HepG2 (cell line): ENCODE measurements at regions not wholly inside any gene's neighbourhood (a gene's known extent, or its start where the extent isn't known, plus 50 kb on each side); places are given as distances from the start of the nearest gene placed in this dataset.

Experiments used
- ATAC-seq: fragments of 200-7000 bp; cut with Tn5 transposase; 3 replicates; pipeline ENCODE4 v1.9.1; 2020; ENCODE audit warnings: mild to moderate bottlenecking, moderate library complexity
- BruUV-seq: library from RNA; stranded (reverse); fragments of 400-500 nt; replicated peaks from 2 replicates; lab custom pipeline; 2021; lab: Mats Ljungman, UMichigan
- CTCF ChIA-PET: fragments of 300-600 bp; formaldehyde crosslinking; extraction: SDS; loops from one replicate; lab custom pipeline; 2021; ENCODE audit warnings: low total read pairs, inconsistent platforms, low intra/inter-chr PET ratio; lab: Yijun Ruan, JAX
- POLR2A ChIA-PET: fragments of 350-600 bp; sonication (Branson Sonifier 250); formaldehyde crosslinking; loops from one replicate; lab custom pipeline; 2020; ENCODE audit warnings: antibody characterized with exemption, inconsistent platforms; lab: Yijun Ruan, JAX
- DNase-seq: peaks from one replicate; pipeline ENCODE4 v3.0.0-alpha.2; 2015; ENCODE audit warnings: low spot score
- FAIRE-seq: peaks from 3 replicates; lab custom pipeline; 2011; peaks lifted over from hg19 to GRCh38; lab: Jason Lieb, UNC
- H2AFZ ChIP-seq: one replicate; pipeline ENCODE4 v1.6.1; 2011; ENCODE audit warnings: low read length, inconsistent platforms
- H3K27ac ChIP-seq: fragments of 300-600 bp; 3 replicates; pipeline ENCODE4 v1.8.0; 2011; ENCODE audit warnings: mixed run types, mild to moderate bottlenecking, mixed read lengths, low read length, inconsistent platforms; ENCODE audit not compliant: insufficient read depth; ENCODE audit errors: extremely low read length
- H3K27me3 ChIP-seq, 2 experiments: fragments of 200-600 bp in 1 of 2; 2 replicates in 1 of 2; 3 replicates in 1 of 2; pipeline versions ENCODE4 v1.6.0 to v1.8.0; 2011; ENCODE audit warnings: low read length in 2 of 2, mild to moderate bottlenecking in 2 of 2, moderate library complexity in 2 of 2, inconsistent platforms in 1 of 2; ENCODE audit not compliant: insufficient read depth in 2 of 2, control insufficient read depth in 1 of 2
- H3K36me3 ChIP-seq, 2 experiments: fragments of 200-600 bp in 1 of 2; replicated peaks in 1 of 2; 2 replicates in 1 of 2; 3 replicates in 1 of 2; pipeline versions ENCODE4 v1.5.1 to v1.8.0; 2011; ENCODE audit warnings: low read length in 2 of 2, inconsistent platforms in 1 of 2; ENCODE audit not compliant: insufficient read depth in 2 of 2, control insufficient read depth in 1 of 2
- H3K4me1 ChIP-seq: 2 replicates; pipeline ENCODE4 v1.5.1; 2012; ENCODE audit warnings: low read length, inconsistent platforms; ENCODE audit not compliant: insufficient read depth
- H3K4me2 ChIP-seq: 2 replicates; pipeline ENCODE4 v1.6.0; 2011; ENCODE audit warnings: low read depth, low read length, inconsistent platforms
- H3K4me3 ChIP-seq, 3 experiments: fragments of 200-600 bp in 1 of 3; sonication (generic), shearing (Covaris generic) in 1 of 3; replicated peaks in 1 of 3; 2 replicates each; pipeline ENCODE4 v1.5.1; 2011 to 2016; ENCODE audit warnings: low read length in 3 of 3, inconsistent platforms in 2 of 3, low read depth in 2 of 3, mild to moderate bottlenecking in 2 of 3, control low read depth in 1 of 3, mixed read lengths in 1 of 3; ENCODE audit not compliant: insufficient read depth in 1 of 3
- H3K79me2 ChIP-seq: one replicate; pipeline ENCODE4 v1.6.1; 2011; ENCODE audit warnings: low read length, inconsistent platforms; ENCODE audit not compliant: insufficient read depth
- H3K9ac ChIP-seq: 2 replicates; pipeline ENCODE4 v1.6.0; 2011; ENCODE audit warnings: mild to moderate bottlenecking, low read depth, low read length, inconsistent platforms; ENCODE audit not compliant: insufficient read depth
- H3K9me3 ChIP-seq: 2 replicates; pipeline ENCODE4 v1.5.1; 2012; ENCODE audit warnings: mild to moderate bottlenecking, low read length
- H4K20me1 ChIP-seq: 2 replicates; pipeline ENCODE4 v1.6.0; 2011; ENCODE audit warnings: inconsistent platforms, mild to moderate bottlenecking, low read length, moderate library complexity; ENCODE audit not compliant: insufficient read depth
- RAD51 ChIP-seq: fragments of 450-650 bp; IDR thresholded peaks from 2 replicates; pipeline ENCODE4 v1.6.1; 2016; ENCODE audit warnings: borderline replicate concordance
- RFX1 ChIP-seq: fragments of 450-650 bp; IDR thresholded peaks from 2 replicates; pipeline ENCODE4 v1.6.1; 2017
- USF2 ChIP-seq, 2 experiments: sonication (generic) in 1 of 2; formaldehyde crosslinking in 1 of 2; IDR thresholded peaks; 2 replicates each; pipeline versions ENCODE4 v1.5.1 to v1.6.1; 2011 to 2020; ENCODE audit warnings: borderline replicate concordance in 1 of 2, low read depth in 1 of 2, low read length in 1 of 2, mild to moderate bottlenecking in 1 of 2, missing genetic modification reagents in 1 of 2, moderate library complexity in 1 of 2
- ZBTB8A ChIP-seq: sonication (generic); formaldehyde crosslinking; IDR thresholded peaks from 2 replicates; pipeline ENCODE4 v1.4.0; 2020; ENCODE audit warnings: mild to moderate bottlenecking, low read depth, missing genetic modification reagents, borderline replicate concordance
- ZGPAT ChIP-seq: IDR thresholded peaks from 2 replicates; pipeline ENCODE4 v1.6.1; 2016; ENCODE audit warnings: mild to moderate bottlenecking
- ZMYM4 ChIP-seq: sonication (generic); formaldehyde crosslinking; IDR thresholded peaks from 2 replicates; pipeline ENCODE4 v1.8.1; 2023; ENCODE audit warnings: mild to moderate bottlenecking, missing genetic modification reagents
- ZNF24 ChIP-seq: fragments of 450-650 bp; IDR thresholded peaks from 2 replicates; pipeline ENCODE4 v1.6.1; 2017; ENCODE audit warnings: antibody characterized with exemption, mild to moderate bottlenecking
- ZNF567 ChIP-seq: sonication (generic); formaldehyde crosslinking; IDR thresholded peaks from 2 replicates; pipeline ENCODE4 v1.8.1; 2023; ENCODE audit warnings: mild to moderate bottlenecking, missing genetic modification reagents, borderline replicate concordance
- WGBS: methylation state at CpG from one replicate; pipeline ENCODE4 v1.1.6; 2017; ENCODE audit warnings: low lambda C conversion rate; 5-methylcytosine and 5-hydroxymethylcytosine counted together
- in situ Hi-C: cut with HindIII; loops from 2 replicates; pipeline ENCODE4 v1.10.0; 2017; ENCODE audit warnings: low pct_unique_long_range_greater_than_20kb; ENCODE audit not compliant: extremely low pct_ligation_motif_present
- intact Hi-C: fragments of 100-400 bp; cut with micrococcal nuclease; formaldehyde crosslinking; loops from one replicate; pipeline ENCODE4 v1.10.0; 2022; ENCODE audit not compliant: unreplicated experiment
- TF ChIP-seq, protein P1 (sequence below): sonication (generic); formaldehyde crosslinking; IDR thresholded peaks from 2 replicates; pipeline ENCODE4 v1.5.0; 2020; ENCODE audit warnings: missing genetic modification reagents, mild to moderate bottlenecking, borderline replicate concordance

GRCh38 chr2:150137338-150138069 is 350.0 kb downstream of the RND3 start:
- ChIA-PET CTCF (no interaction called here), POLR2A (no interaction called here)
- Histone ChIP-seq H3K9ac (no peak overlapping the region), H3K9me3 (peaks cover 37% of the 10 kb centered on the region), H2AFZ (no peak overlapping the region), H3K4me2 (no peak overlapping the region), H3K27ac (no peak overlapping the region), H3K4me3 (no peak overlapping the region), H3K79me2 (no peaks in the 10 kb centered on the region), H4K20me1 (no peaks in the 10 kb centered on the region), H3K27me3 (no peaks in the 10 kb centered on the region), H3K36me3 (no peaks in the 10 kb centered on the region), H3K4me1 (no peaks in the 10 kb centered on the region)
- in situ Hi-C loops (no loop called here), intact Hi-C loops (no loop called here)
- ATAC-seq (no peak), DNase-seq (no peak), FAIRE-seq (no peak)
- 64% methylated on average over 5 of the region's 5 CpGs for WGBS
- TF ChIP-seq ZBTB8A (no peak), ZNF24 (no peak), USF2 (IDR thresholded peaks at IDR 0.05; ENCODE audit: low read depth, low read length) (no peak), USF2 (CRISPR knock-in tag; IDR thresholded peaks at IDR 0.05; ENCODE audit: borderline replicate concordance) (no peak), ZNF567 (CRISPR knock-in tag) (no peak), RAD51 (no peak), ZMYM4 (CRISPR knock-in tag) (no peak), ZGPAT (CRISPR knock-in tag) (no peak), RFX1 (no peak)
- TF ChIP-seq, protein P1, sequence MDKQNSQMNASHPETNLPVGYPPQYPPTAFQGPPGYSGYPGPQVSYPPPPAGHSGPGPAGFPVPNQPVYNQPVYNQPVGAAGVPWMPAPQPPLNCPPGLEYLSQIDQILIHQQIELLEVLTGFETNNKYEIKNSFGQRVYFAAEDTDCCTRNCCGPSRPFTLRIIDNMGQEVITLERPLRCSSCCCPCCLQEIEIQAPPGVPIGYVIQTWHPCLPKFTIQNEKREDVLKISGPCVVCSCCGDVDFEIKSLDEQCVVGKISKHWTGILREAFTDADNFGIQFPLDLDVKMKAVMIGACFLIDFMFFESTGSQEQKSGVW = no peak
- no TSS peak for BruUV-seq
